CD4-positive, alpha-beta T cell treated with Interferon alpha-2 for 1 hour (primary cell): ENCODE measurements at regions not wholly inside any gene's neighbourhood (a gene's known extent, or its start where the extent isn't known, plus 50 kb on each side); places are given as distances from the start of the nearest gene placed in this dataset.

Experiments
- DNase-seq, 2 donors: peaks; one replicate each; pipeline ENCODE4 v3.0.0-alpha.2; 2020 to 2022

GRCh38 chr13:63206461-63206860, 1790.8 kb upstream of the PCDH20 start:
- DNase-seq = no peak

DNA sequence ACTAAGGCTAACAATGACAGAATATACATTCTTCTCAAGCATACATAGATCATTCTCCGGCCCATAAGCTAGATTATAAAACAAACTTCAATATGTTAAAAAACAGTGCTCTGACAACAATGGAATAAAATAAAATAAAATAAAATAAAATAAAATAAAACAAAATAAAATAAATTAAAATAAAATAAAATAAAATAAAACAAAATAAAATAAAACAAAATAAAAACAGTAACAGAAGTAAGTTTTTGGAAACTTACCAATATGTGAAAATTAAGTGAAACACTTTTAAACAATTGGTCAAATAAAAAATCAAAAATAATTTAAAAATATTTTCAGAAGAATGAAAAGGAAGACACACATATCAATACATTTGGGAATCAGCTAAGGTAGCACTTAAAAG, 1785.8 kb upstream of the PCDH20 start:
- no peak for DNase-seq

DNA sequence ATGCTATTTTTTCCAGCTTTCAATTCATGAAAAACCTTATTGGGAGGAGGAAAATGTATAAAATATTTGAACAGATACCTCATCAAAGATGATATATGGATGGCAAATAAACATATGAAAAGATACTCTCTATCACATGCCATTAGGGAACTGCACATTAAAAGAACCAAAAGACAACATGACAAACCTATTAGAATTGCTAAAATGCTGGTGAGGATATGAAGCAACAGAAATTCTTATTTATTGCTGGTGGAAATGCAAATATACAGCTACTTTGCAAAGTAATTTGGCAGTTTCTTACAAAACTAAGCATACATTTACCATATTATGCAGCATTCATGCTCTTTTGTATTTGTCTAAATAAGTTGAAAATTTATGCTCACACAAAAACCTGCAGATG, 1783.9 kb upstream of the PCDH20 start:
- no peak for DNase-seq

DNA sequence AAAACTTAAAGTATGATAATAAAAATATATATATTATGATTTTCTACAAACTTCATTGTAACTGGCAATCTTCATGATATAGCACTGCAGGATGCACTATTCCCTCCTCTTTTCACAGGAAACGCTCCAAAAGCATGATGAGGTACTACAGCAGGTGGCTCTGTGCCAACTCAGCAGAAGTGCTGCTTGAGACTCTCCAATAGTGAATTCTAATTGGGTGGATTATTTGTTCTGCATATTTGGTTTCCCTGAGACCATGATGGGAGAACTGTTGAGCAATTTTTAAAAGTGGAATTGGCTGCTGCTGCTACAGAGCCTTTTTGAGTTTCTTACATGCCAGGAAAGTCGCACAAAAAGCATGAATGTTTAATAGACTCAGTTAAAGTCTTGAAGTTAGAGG, 1782.4 kb upstream of the PCDH20 start:
- no peak for DNase-seq

DNA sequence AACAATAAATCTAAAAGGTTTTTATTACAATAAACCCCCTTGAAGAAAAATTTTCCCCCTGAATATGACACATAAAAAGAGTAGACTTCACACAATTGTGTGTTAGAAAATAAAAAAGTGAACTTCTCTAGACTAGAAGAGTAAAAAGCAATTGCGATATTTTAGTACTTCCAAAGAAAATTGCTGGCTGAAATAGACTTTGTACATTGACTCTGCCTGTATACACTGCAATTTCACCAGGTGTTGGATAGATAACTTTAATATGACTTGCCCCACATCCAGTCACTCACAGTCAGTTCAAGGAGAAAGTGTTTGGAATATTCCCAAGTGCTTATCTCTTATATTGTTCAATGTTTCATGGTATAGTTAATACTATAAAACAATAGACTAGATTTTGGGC, 1780.1 kb upstream of the PCDH20 start:
- DNase-seq = no peak

DNA sequence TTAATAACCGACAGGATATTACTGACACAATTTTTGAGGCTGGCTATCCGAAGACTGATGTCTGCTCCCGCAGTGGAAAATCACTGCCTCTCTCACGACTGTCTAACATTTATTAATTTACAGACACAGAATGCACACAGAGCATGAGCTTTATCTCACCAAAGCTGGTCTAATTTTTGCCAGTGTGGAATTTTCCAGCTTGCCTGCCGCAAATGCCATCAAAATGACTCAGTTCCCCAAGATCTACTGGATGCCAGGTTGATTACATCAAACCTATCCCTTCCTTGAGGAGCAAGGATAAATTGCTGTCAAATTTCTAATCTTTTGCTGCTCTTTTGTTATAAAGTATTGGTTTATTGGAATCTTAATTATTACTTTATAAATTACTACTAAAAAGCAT, 1775.1 kb upstream of the PCDH20 start:
- DNase-seq = no peak

- no peak for DNase-seq
Observed at GRCh38 chr13:63190219-63190618, 1774.6 kb upstream of the PCDH20 start.

GRCh38 chr13:63189712-63190111, 1774.1 kb upstream of the PCDH20 start:
- DNase-seq = no peak

- DNase-seq = no peak
Observed at GRCh38 chr13:63184693-63185092, 1769.0 kb upstream of the PCDH20 start.

DNA sequence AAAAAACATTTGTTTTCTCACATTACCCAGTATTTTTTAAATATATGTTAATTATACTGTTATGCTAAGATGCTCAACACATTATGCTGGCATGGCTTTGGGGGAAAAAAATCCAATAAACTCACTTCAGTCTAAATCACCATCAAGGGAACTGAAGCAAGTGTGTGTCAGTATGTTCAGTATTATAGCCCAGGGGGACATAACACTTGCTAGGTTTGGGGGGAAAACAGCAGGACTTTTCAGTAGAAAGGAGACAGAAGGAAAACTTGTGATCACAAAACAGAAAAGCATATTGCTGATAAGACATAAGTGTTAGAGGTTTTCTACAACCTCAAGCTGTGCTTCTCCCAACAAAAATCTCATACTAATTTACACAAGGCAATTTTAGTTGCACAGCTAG, 1759.9 kb upstream of the PCDH20 start:
- no peak for DNase-seq

GRCh38 chr13:63167699-63168337, 1752.2 kb upstream of the PCDH20 start:
- DNase-seq = no peak

DNA sequence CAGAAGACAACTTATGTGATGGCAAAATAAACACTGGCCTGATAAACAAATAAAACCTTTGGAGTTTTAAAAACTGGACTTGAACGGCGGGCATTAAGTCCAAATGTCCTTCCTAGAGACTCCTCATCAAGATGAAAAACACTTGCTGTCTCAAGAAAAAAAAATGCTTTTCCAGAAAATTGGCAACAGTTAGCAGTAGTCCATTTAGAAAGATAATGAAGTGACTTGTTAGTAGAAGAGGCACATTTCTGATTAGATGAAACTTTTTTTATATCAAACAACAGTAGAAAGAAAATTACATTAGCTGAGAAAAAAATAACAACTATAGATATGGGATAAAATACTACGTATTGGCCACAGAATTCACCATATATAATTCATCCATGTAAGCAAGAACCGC, 1750.7 kb upstream of the PCDH20 start:
- DNase-seq = no peak

DNA sequence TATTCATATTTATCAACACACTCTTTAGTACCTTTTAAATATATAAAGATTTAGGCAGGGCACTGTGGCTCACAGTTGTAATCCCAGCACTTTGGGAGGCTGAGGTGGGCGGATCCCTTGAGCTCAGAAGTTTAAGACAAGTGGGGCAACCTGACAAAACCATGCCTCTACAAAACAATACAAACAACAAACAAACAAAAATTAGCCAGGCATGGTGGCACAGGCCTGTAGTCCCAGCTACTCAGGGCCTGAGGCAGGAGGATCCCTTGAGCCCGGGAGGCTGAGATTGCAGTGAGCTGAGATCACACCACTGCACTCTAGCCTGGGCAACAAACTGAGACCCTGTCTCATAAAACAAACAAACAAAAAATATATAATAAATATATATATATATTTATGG, 1748.3 kb upstream of the PCDH20 start:
- no peak for DNase-seq

DNA sequence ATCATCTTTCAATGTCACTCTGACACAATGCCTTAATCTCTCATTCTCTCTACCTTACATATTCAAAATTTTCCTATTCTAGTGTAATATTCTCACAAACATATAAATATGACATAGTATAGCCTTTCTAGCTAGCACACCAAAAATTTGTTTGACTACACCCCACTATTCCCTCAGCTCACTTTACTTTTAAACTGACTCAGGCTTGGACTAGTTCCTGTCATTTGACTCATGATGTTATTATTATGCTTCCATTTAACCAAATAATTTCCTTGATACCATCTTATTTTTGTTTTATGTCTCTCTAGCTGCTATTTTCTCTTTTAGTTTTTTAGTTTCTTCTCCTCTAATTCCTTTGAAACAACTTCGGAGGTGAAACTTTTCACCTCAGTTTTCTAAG, 1745.6 kb upstream of the PCDH20 start:
- DNase-seq = no peak

DNA sequence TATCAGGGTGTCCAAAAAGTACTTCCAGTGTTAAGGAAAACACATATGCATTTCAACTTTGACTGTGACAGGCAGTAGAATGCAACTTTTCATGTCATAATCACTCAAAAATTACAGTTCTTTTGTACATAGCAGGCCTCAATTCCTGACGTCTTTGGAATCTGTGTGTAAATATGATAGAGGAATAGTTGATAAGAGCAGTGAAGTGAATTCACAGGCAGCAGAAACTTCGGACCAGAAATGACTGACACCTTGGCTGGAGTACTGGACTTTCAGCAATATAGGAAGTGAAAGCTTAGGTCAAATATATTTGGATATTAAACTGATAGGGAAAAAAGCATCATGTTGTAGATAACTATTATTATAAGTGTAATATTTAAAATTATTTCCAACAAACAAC, 1741.2 kb upstream of the PCDH20 start:
- DNase-seq = no peak

DNA sequence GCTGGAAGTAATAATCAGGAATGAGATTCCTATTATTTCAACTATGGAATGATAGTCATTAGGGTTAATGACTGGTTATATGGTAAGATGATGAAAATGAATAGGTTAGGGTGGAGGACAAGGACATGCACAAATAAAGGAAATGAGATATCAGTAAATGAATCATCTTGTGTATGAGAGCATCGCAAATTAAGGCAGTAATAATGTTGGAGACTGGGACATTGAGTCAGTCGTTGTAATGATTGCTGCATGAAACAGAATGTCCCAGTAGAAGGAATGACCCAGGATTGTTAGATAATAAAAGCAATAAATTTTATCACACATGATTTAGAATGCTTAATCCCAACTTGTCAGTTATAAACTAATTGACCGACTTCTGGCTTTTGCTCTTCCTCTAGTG, 1733.7 kb upstream of the PCDH20 start:
- DNase-seq = no peak

DNA sequence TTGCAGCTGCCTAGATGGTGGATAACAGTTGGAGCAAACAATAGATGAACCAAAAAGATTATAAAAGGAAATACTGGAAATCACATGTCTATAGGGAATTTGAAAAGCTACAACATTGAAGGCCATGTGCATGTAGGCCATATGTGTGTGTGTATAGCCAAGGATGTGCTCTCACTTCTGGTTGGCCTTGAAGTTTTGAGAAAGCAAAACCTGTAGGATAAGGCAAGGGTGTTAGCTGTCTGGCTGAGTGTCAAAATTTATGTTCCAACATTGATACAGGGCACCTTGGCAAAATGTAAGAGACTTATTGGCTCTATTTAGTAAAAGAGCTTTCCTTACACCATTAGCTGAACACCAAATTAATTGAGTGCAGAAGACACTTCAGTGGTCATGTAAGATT, 1723.6 kb upstream of the PCDH20 start:
- DNase-seq = no peak

DNA sequence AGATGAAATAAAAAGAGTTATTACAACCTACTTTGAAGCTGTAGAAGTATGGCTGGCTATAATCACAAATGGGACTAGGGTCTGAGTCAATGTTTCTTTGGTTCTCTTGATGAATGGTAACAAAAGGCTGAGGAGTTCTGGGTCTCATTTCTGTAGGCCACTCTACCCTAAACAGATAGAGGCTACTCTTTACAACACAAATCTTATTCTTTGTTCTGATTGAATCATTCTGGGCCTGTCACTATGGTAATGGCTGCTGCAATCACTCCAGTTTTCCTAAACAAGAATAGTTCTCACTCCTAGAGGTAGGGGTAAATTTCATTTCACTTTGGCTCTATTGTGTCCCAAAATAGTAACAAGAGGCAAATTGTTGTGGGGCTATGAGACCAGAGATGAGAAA, 1714.3 kb upstream of the PCDH20 start:
- DNase-seq = no peak

GRCh38 chr13:63128716-63129115, 1713.1 kb upstream of the PCDH20 start:
- no peak for DNase-seq

- DNase-seq = no peak
Observed at GRCh38 chr13:63124863-63125262, 1709.2 kb upstream of the PCDH20 start.

GRCh38 chr13:63120883-63121282, 1705.2 kb upstream of the PCDH20 start:
- DNase-seq = no peak

- no peak for DNase-seq
Observed at GRCh38 chr13:63117710-63118109, 1702.1 kb upstream of the PCDH20 start.

- DNase-seq = no peak
Observed at GRCh38 chr13:63112799-63113395, 1697.2 kb upstream of the PCDH20 start.

GRCh38 chr13:63110466-63110865, 1694.8 kb upstream of the PCDH20 start:
- DNase-seq = no peak
